ACC112 (cell line): ENCODE measurements at regions not wholly inside any gene's neighbourhood (a gene's known extent, or its start where the extent isn't known, plus 50 kb on each side); places are given as distances from the start of the nearest gene placed in this dataset.

Experiments
- H2AFZ ChIP-seq: fragments of 200-600 bp; sonication (generic); one replicate; pipeline ENCODE4 v1.6.0; 2017; ENCODE audit warnings: antibody characterized with exemption, low read length; ENCODE audit not compliant: unreplicated experiment
- H3K27ac ChIP-seq: fragments of 200-600 bp; sonication (generic); 2 replicates; pipeline ENCODE4 v1.5.1; 2014; ENCODE audit warnings: low read depth, mild to moderate bottlenecking, antibody characterized with exemption, low read length, moderate library complexity
- H3K27me3 ChIP-seq: fragments of 200-600 bp; sonication (generic); 2 replicates; pipeline ENCODE4 v1.6.1; 2014; ENCODE audit warnings: mild to moderate bottlenecking, antibody characterized with exemption, low read length, moderate library complexity, mixed read lengths; ENCODE audit not compliant: insufficient read depth
- H3K36me3 ChIP-seq: fragments of 200-600 bp; sonication (generic); 2 replicates; pipeline ENCODE4 v1.6.1; 2016; ENCODE audit warnings: mild to moderate bottlenecking, antibody characterized with exemption, low read length, moderate library complexity, mixed read lengths; ENCODE audit not compliant: insufficient read depth
- H3K4me1 ChIP-seq: fragments of 200-600 bp; sonication (generic); one replicate; pipeline ENCODE4 v1.6.1; 2016; ENCODE audit warnings: low read length, mixed read lengths; ENCODE audit not compliant: insufficient read depth, unreplicated experiment, control insufficient read depth
- H3K4me3 ChIP-seq: fragments of 200-600 bp; sonication (generic); 2 replicates; pipeline ENCODE4 v1.5.1; 2014; ENCODE audit warnings: mild to moderate bottlenecking, low read depth, low read length
- H3K79me2 ChIP-seq: fragments of 200-600 bp; sonication (generic); one replicate; pipeline ENCODE4 v1.6.0; 2016; ENCODE audit warnings: low read length; ENCODE audit not compliant: control insufficient read depth, unreplicated experiment, insufficient read depth

DNA sequence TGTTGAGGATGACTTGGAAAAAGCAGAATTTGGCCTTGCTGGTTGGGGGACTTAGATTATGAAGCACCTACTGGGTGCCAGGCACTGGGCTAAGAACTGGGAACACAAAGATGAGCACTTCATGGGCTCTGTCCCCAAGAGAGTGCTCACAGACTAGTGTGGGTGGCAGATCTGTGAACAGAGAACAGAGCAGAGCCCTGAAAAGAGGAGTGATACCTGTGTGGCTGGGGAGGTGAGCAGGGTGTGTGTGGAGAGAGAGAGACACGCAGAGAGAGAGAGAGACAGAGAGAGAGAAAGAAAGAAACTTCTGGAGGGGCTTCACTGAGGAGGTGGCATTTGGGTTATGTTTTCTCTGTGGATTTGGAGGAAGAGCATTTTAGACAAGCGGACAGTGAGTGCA is 61.1 kb upstream of the PPP2R5A start:
- H2AFZ ChIP-seq: no peak overlapping the region
- no peak overlapping the region for H3K27ac ChIP-seq
- H3K79me2 ChIP-seq: no peaks in the 10 kb centered on the region
- H3K36me3 ChIP-seq: no peaks in the 10 kb centered on the region
- H3K4me1 ChIP-seq: no peaks in the 10 kb centered on the region
- no peak overlapping the region for H3K4me3 ChIP-seq
- H3K27me3 ChIP-seq: no peaks in the 10 kb centered on the region

DNA sequence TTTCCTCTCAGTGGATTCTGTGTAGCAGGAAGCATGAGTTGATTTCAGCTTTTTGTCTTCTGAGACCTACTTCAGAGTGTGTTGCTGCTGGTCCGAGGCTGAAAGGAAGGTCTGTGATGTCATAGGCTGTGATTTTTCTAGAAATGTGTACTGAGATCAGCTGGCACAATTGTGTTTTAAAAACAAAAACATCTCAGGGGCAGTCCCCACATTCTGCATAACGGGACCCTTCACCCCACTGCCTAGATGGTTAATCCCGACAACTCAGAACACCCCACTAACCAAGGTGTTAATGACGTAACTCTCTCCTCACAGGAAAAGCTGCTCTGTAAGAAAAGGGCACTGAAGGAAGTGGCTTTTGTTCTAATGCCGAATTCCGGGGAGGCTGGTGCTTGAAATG is 59.8 kb upstream of the PPP2R5A start:
- Histone ChIP-seq H3K36me3 (no peaks in the 10 kb centered on the region), H2AFZ (no peak overlapping the region), H3K4me1 (peaks cover 5% of the 10 kb centered on the region), H3K4me3 (no peak overlapping the region), H3K79me2 (no peaks in the 10 kb centered on the region), H3K27me3 (no peaks in the 10 kb centered on the region), H3K27ac (no peak overlapping the region)

DNA sequence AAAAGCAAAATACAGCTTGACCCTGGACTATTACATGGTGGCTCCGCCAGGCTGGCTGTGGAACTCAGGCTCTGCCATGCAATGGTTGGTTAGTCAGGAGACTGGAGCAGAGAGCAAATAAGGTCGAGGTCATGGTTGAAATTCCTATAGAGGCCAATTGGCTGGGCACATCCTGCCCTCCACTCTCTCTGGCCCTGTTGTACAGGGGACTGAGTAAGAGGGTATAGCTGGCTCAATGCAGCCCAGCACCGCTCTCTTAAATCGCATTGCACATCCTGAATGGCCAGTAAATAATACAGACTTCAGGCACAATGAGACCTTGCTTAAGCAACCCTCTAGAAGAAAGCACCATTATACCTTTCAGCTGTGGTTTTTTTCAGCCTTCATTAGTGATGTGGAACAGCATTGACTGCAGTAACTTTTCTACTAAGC is 59.3 kb upstream of the PPP2R5A start:
- Histone ChIP-seq H2AFZ (no peak overlapping the region), H3K4me1 (peaks cover 5% of the 10 kb centered on the region), H3K27me3 (no peaks in the 10 kb centered on the region), H3K27ac (no peak overlapping the region), H3K36me3 (no peaks in the 10 kb centered on the region), H3K79me2 (no peaks in the 10 kb centered on the region), H3K4me3 (no peak overlapping the region)

DNA sequence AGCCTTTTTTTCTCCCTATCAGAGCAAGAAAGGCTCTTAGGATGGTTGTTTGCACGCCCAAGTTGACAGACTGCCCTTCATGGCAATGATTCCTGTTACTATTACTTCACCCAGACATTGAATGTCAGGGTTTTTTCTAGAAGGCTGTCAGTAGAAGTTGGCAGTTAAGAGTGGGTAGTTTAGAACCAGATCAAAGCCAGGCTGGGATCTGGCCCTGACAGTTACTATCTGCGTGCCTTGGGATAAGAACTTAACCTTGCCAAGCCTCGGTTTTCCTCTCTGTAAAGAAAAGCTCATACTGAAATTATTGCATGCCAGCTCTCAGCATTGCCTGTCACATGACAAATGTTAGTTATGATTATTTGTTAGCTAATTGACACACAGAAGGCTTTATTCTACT is 58.7 kb upstream of the PPP2R5A start:
- Histone ChIP-seq H3K79me2 (no peaks in the 10 kb centered on the region), H3K36me3 (no peaks in the 10 kb centered on the region), H3K27ac (no peak overlapping the region), H2AFZ (no peak overlapping the region), H3K4me1 (peaks cover 5% of the 10 kb centered on the region), H3K27me3 (no peaks in the 10 kb centered on the region), H3K4me3 (no peak overlapping the region)

DNA sequence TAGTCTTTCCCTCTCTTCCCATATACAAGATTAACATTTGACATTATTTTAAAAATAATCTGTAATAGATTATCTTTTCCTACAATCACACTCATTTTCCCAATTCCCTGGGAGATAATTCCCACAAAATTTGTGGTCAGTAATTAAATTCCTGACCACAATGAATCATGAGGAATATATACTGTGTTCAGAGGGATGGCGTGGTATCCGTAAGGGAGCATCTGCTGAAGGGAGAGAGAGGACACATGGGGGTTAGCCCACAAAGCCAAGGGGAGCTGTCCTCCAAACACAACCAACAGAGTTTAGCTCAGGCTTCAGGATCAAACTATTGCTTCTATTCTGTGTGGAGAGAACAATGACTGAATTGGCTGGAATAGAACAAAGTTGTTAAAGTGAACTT is 57.1 kb upstream of the PPP2R5A start:
- Histone ChIP-seq H3K27me3 (no peaks in the 10 kb centered on the region), H3K4me3 (no peak overlapping the region), H3K36me3 (no peaks in the 10 kb centered on the region), H3K27ac (no peak overlapping the region), H3K4me1 (peaks cover 5% of the 10 kb centered on the region), H2AFZ (no peak overlapping the region), H3K79me2 (no peaks in the 10 kb centered on the region)

DNA sequence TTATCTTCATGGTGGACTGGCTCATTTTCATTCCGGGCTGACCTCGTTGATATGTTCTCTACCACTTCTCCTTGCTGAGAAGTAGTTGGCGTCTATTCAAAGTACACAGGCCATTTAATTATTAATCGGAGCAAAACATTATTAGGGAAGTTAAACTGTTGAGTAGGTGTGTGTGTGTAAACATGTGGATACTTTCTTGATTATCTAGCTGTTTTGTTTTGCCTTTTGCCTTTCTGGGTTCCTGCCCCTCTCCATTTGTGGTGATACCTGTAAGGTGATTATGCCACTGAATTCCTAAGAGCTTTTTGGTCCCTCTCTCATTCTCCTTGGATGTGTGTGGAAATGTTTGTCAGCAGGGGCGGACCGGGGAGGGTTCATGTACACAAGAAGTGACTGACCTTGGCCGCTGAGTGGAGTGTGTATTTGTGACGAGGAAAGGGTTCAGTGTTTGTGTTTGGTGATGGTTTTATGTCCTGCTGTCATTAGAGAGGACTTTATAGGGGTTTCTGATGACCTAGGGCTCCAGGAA is 56.6 kb upstream of the PPP2R5A start:
- H3K4me3 ChIP-seq: no peak overlapping the region
- H2AFZ ChIP-seq: no peak overlapping the region
- H3K36me3 ChIP-seq: no peaks in the 10 kb centered on the region
- H3K79me2 ChIP-seq: no peaks in the 10 kb centered on the region
- no peaks in the 10 kb centered on the region for H3K27me3 ChIP-seq
- peaks cover 5% of the 10 kb centered on the region for H3K4me1 ChIP-seq
- no peak overlapping the region for H3K27ac ChIP-seq

DNA sequence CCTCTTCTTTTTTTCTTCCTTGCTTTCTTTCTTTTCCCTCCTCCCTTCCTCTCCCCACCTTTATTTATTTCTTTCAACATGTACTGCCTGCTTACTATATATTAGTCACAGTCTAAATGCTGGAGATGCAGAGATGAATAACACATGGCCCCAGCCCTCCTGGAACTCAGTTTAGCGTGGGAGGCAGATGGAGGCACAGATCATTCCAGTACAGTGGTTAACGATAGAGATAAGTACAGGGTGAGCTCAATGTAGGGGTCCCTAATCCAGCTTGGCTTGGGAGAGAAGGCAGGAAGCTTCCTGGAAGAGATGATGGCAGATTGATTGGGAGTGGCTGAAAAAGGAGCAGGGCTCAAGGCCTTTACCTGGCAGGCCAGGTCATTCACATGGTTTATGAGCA is 55.6 kb upstream of the PPP2R5A start:
- Histone ChIP-seq H2AFZ (no peak overlapping the region), H3K36me3 (no peaks in the 10 kb centered on the region), H3K27ac (no peak overlapping the region), H3K4me3 (no peak overlapping the region), H3K4me1 (peaks cover 10% of the 10 kb centered on the region), H3K79me2 (no peaks in the 10 kb centered on the region), H3K27me3 (no peaks in the 10 kb centered on the region)

DNA sequence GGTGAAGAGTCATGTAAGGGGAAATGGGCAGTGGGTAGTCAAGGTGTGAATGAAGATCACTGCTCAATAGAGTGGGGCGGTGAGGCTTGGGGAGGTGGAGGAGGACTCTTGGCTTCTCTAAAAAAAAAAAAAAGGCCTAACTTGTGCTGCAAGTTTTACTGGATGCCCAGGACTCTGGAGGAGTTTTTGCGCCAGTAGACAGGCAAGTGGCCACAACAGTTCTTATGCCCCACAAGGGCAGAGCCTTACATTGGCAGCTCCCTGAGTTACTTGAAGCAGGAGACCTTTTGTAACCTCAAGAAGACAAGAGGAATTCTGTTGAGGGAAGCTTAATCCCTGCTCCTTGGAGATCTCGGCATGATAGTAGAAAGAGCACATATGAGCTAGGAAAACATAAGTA is 54.9 kb upstream of the PPP2R5A start:
- H2AFZ ChIP-seq: no peak overlapping the region
- no peak overlapping the region for H3K27ac ChIP-seq
- H3K4me3 ChIP-seq: no peak overlapping the region
- H3K4me1 ChIP-seq: peaks cover 15% of the 10 kb centered on the region
- H3K36me3 ChIP-seq: no peaks in the 10 kb centered on the region
- H3K79me2 ChIP-seq: no peaks in the 10 kb centered on the region
- H3K27me3 ChIP-seq: no peaks in the 10 kb centered on the region

DNA sequence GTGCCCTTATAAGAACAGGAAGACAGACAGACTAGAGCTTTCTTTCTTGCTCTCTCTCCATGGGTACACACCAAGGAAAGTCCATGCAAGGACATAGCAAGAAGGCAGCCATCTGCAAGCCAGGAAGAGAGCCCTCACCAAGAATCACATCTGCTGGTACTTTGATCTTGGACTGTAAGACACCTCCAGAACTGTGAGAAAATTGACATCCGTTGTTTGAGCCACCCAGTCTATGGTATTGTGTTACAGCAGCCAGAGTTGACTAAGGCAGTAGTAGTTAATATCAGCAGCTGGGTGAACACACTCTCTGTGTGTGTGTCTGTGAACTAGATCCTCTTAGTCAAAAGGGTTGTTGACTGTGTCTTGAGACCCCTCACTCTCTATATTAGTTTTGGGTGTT is 53.8 kb upstream of the PPP2R5A start:
- Histone ChIP-seq H3K27me3 (no peaks in the 10 kb centered on the region), H3K79me2 (no peaks in the 10 kb centered on the region), H3K4me3 (no peak overlapping the region), H3K27ac (no peak overlapping the region), H2AFZ (no peak overlapping the region), H3K4me1 (peaks cover 15% of the 10 kb centered on the region), H3K36me3 (no peaks in the 10 kb centered on the region)

DNA sequence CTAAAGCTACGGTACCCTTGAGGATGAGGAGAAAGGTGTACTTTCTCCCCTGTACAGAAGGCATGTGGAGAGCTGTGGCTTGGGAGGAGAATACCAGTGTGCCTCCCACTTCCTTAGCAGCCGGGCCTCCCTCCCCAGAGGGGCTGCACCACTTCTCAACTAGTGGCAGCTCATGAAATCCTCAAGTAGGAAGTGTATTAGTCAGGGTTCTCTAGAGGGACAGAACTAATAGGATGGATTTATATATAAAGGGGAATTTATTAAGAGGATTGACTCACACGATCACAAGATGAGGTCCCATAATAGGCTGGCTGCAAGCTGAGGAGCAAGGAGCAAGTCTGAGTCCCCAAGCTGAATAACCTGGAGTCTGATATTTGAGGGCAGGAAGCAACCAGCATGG is 53.1 kb upstream of the PPP2R5A start:
- Histone ChIP-seq H3K36me3 (no peaks in the 10 kb centered on the region), H3K27me3 (no peaks in the 10 kb centered on the region), H2AFZ (no peak overlapping the region), H3K79me2 (no peaks in the 10 kb centered on the region), H3K27ac (no peak overlapping the region), H3K4me1 (peaks cover 15% of the 10 kb centered on the region), H3K4me3 (no peak overlapping the region)

DNA sequence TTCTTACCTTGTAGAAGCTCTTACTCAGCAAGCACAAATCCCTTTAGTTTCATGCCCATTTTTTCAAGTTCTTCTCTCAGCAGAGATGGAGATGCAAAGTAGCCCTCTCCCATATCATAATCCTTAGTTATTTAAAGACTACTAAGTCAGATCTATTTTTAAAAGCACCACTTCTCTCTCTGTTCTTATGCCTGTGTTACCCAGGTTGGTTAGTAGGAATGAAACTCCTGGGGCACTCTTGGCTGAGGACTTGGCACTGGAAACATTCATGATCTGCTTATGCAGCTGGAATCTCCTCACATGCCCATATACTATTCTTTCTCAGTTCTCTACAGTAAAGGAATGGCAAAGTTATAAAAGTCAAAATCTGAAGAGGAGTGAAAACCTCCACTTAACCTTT is 51.9 kb upstream of the PPP2R5A start:
- H3K36me3 ChIP-seq: no peaks in the 10 kb centered on the region
- H3K4me1 ChIP-seq: peaks cover 15% of the 10 kb centered on the region
- no peak overlapping the region for H3K27ac ChIP-seq
- no peak overlapping the region for H3K4me3 ChIP-seq
- no peak overlapping the region for H2AFZ ChIP-seq
- H3K79me2 ChIP-seq: no peaks in the 10 kb centered on the region
- no peaks in the 10 kb centered on the region for H3K27me3 ChIP-seq
